Renal cortical epithelial cell (primary cell): ENCODE measurements at regions not wholly inside any gene's neighbourhood (a gene's known extent, or its start where the extent isn't known, plus 50 kb on each side); places are given as distances from the start of the nearest gene placed in this dataset.

Experiments
- DNase-seq: peaks from one replicate; pipeline ENCODE4 v3.0.0-alpha.2; 2011; ENCODE audit warnings: low read depth

DNA sequence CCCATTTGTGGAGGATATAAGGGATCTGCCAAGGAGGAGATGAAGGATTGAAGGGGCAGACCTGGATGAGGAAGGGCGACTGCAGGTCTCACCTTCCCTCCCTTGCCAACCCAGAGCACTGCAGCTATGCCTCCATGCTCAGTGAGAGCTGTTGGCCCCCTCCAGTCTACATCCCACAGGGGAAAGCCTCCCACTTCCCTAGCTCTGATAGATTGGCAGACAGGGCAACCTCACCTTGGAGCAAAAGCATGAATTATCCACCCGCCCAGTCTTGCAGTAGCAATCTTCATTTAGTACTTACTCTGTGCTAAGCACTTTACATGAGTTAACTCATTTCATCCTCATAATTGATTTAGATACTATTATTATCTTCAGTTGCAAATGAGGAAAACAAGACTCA lies 70.4 kb upstream of the SMNDC1 start:
- DNase-seq: no peak

DNA sequence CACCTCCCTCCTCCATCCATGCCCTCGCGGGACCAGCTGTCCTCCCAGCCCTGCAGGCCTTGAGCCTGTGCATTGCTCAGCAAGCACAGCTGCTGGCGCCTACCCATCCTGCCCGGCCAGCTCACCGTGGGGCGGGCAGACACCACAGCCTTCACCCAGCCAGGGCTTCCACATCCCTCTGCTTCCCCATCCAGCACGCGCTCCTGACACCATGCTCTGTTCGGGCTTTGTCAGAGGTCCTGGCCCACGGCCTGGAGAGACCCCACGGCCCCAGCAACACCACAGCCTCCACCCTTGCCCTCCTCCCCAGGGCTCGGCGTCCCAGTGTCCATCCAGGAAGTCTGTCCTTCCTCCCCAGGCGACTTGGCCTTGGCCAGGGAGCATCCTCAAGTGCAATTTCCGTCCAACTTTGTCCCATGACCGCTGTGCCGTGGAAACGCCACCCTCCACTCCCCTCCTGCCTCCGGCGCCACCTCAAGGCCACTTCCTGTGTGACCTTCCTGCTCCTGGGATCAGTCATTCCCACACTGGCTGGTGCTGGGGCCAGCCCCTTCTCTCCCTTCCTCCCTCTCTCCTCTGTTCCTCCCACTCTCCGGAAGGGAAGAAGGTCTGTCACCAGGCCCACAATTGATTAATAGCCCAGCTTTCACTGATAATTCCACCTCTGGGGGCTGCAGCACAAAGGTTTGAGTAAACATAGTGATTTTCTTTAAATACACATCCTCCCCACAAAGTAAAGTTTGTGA lies 71.5 kb upstream of the SMNDC1 start:
- no peak for DNase-seq

DNA sequence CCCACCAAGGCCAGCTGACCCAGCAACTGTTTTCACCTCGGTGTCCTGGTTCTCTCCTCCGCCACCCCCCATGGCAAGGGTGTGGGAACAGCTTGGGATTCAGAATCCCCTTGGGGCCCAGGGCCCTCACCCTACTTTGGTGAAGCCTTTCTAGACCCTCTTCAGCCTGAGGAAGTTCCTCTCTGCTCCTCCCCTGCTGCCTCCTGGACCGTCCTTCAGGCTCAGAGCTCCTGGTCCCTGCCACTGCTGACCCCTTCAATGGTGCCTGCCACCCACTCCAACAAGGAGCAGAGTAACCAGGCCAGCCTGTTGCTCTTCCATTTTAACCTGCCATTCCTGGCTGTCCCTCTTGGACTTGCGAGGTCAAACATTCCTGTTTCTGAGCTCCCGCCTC lies 72.0 kb upstream of the SMNDC1 start:
- no peak for DNase-seq

DNA sequence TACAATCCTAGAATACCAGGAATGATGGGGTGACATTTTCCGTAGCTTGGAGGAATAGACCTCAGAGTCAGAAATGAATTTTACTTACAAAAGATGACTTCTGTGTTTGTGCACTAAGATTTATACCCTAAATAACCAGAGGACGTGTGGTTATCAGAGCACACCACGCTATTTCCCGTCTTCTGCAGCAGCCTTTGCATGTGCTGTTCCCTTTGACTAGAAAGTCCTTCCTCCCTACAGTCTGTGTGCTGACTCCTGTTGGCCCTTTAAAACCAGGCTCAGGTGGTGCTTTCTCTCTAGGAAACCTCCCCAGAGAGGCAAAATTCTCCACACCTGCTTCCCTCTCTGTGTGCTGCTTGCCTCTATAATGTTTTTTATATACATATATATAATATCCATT lies 73.3 kb upstream of the SMNDC1 start:
- DNase-seq: no peak

DNA sequence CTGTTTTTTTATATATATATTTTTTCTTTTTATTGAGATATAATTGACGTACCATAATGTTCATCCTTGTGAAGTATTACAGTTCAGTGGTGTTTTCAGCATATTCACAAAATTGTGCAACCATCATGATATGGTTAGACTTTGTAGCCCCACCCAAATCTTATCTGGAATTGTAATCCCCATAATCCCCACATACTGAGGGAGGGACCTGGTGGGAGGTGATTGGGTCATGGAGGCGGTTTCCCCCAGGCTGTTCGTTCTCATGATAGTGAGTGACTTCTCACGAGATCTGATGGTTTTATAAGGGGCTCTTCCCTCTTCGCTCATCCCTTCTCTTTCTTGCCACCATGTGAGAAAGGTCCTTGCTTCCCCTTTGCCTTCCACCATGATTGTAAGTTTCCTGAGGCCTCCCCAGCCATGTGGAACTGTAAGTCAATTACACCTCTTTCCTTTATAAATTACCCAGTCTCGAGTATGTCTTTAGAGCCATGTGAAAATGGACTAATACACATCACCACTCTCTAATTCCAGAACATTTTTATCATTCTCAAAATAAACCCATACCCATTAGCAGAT lies 73.9 kb upstream of the SMNDC1 start:
- no peak for DNase-seq

DNA sequence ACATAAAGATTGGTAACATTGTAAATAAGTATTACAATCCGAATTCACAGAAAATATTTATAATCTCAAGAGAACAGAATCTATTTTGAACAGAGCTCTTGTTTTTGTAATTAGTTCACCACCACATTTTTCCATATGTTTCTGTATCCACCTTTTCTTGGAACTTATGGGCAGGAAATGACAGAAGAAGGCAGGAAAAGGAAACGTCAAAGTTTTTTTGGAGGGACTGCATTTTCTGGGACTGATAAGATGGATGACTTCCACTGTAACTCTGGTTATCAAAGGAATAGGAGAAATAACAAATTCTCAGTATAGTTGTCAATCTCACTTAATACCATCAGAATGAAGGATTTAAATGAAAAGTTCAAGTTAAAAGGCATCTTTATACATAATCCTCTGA lies 75.1 kb upstream of the SMNDC1 start:
- DNase-seq: no peak

DNA sequence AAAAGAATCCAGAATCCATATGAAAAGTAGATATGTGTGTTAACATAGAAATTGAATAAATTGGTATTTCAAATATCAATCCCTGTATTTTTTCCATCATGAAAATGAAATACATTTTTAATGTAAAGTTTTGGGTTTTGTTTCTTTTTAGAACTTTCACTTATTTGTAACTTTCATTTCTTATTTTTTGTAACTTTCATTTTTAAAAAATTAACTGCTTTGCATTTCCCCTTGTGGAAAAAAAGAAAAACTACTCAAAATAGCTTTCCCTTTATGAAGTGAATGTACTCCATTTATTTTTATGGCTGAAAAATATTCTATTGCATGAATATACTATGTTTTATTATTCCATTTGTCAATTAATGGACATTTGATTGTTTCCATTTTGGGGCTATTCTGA lies 75.6 kb upstream of the SMNDC1 start:
- no peak for DNase-seq

DNA sequence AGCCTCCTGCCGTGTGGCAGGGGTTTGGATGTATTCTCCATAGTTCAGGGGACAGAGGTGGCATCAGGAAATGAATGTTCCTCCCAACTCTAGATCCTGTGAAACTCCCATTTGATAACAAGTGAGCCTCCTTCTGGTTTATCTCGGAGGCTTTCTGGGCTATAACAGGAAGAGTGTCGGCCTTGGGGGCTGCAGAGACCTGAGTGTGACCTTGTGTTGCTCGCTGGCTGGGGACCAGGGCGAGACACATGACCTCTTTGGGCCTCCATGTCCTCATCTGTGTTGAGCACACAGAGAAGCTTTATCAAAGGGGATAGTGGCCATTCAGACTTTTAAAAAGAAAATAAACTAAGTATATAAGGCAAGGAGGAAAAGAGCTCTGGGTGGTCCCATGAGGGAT lies 78.0 kb upstream of the SMNDC1 start:
- no peak for DNase-seq

DNA sequence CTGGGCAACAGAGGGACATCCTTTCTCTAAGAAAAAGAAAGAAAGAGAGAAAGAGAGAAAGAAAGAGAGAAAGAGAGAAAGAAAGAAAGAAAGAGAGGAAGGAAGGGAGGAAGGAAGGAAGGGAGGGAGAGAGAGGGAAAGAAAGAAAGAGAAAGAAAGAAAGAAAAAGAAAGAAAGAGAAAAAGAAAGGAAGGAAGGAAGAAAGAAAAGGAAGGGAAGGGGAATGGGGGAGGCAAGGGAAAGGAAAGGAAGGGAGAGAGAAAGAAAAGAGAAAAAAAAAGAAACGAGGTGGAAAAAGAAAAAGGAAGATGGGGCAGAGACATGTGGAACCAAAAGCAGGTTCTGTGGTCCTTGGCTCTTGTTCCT lies 82.9 kb upstream of the SMNDC1 start:
- DNase-seq: no peak

DNA sequence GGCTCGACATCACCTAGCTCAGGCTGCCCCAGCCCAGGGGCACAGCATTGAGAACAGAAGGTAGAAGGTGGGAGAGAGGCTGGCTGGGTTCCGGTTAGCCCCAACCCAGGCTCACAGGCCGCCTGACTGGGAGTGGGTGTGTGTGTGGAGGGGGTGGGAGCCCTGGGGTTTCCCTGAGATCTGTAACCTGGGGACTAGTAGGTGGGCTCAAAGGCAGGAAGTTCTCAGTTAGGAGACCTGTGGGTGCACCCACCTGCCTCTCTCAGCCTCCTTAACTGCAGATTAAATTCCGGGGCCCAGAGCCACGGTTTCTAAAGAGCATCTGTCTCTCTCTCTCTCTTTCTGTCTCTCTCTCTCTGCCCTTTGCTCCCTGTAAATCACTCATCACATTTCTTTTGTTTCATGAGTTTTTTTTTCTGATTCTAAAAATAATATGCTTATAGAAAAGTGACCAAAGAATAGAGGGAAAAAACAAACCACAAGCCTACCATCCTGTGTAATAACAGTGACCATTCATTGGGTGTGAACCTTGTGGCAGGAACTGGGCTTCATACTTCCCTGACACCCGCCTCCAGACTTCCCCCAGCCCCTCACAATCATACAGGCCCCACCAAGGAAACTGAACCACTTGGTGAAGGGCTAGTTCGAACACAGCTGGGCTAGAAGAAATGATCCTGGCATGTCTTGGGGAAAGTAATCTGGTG lies 83.4 kb upstream of the SMNDC1 start:
- no peak for DNase-seq

DNA sequence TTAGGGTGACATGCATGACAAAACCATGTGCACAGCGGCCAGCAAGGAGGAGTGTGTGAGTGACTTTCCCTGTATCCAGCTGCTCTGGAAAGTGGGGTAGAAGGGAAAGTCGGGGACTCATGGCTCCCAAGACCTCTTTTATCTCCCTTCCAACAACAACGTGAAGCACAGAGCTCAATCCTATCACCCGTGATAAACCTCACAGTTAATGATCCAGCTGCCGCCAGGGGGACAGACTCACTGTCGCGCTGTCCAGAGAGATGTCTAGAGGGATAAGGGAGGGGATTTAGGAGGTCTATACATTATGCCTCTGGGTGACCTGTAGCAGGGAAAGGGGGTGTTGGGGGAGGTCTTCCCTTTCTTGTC lies 84.0 kb upstream of the SMNDC1 start:
- DNase-seq: no peak

DNA sequence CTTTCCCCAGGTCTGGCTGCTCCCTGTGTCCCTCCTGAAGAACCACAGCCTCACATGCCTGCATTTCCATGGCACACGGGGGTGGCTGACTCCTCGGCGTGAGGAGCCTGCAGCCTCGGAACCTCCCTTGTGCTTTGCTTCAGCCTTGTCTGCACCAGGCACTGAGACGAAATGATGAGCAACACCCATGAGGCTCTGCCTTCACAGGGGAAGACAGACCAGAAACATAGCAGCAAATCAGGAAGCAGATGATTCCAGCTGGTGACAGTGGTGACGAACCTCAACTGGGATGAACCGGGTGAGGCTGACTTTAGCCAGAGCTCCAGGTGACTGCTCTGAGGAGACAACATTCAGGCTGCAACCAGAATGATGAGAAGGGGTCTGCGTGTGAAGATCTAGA lies 84.5 kb upstream of the SMNDC1 start:
- DNase-seq: no peak

DNA sequence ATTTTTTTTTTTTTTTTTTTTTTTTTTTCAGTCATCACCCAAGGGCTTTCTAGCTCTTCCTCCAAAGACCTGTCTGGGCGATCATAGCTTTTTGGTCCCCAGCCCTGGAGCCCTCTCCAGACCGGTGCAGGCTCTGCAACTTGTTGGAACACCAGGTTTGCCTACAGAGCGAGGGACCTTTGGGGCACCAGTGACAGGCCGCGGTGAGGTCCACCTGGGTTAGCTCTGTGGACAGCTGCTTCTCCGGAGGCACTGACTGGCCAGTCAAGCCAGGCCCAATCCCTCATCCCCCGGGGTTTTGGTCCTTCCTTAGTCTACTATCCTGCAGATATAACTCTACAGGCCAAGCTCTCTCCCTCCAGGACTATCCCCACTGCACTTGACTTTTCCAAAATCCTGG lies 86.8 kb upstream of the SMNDC1 start:
- DNase-seq: no peak

DNA sequence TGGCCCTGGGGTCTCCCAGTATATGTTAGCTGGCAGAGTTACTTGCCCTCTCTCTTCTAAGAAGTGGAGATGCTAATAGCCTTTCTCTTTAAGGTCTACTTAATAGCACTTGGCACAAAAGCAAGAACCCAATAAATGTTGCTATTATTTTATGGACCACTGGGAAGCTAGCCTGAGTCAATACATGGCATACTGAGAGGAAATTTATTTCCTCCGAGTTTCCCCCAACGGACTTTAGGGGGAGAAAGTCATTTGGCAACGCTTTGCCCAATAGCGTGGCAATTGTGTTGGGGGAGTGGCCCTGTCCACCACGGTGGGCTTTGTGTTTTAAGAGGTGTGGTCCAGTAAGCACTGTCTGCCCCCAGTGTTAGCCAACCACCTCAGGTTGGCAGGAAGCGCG lies 87.4 kb upstream of the SMNDC1 start:
- no peak for DNase-seq

DNA sequence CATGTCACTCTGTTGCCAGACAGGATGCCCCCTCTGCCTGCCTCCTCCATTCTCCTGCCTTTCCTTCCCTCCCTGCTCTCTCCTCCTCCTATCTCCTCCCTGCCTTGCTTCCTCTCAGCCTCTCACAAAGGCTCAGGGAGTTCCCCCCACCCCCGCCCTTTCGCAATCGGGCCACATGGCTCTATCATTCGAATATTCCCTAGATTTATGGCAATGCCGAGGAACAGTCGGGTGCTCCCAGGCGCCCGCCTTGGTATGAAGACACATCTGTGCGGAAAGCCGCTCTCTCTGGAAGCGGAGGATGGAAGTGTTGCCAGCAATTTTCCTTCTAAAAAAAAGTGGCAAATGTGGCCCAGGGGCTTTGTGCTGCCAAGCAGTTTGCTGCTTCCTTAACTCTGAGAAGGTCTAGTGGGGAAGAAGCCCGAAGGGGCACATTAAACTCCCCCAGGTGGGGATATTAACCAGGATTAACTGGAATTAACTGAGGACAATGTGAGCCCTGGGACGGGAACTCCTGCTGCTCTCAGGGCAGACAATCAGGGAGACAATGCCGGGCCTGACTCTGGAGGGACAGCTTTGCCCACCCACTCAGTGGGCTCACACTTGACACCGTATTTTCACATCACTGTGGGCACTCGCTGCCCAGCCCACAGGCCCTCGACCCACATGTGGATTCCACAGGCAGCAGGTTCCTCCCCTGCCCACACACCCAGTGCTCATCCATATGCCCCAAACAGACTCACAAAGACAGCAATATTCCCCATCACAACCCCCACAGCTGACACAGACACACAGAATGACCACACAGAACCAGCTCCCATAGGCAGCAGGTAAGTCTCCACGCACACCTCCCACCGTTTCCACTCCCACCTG lies 88.4 kb upstream of the SMNDC1 start:
- peak; percentile 61 for DNase-seq

DNA sequence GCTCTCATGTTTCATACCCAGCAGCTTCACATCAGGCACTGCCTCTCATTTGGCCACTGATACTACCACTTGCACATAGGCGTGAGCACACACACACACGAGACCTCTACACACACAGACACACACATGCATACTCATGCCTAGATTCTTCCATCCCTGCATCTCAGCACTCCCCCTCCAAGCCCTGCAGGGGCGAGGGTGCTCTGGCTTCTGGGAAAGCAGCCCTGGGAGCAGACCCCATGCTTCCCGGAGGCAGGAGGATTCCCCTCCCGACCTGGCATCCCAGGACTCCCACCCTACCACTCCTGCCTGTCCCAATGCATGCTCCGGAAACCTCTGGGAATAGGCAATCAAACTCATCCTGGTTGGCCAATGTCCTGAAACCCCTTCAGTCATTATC lies 89.1 kb upstream of the SMNDC1 start:
- no peak for DNase-seq

DNA sequence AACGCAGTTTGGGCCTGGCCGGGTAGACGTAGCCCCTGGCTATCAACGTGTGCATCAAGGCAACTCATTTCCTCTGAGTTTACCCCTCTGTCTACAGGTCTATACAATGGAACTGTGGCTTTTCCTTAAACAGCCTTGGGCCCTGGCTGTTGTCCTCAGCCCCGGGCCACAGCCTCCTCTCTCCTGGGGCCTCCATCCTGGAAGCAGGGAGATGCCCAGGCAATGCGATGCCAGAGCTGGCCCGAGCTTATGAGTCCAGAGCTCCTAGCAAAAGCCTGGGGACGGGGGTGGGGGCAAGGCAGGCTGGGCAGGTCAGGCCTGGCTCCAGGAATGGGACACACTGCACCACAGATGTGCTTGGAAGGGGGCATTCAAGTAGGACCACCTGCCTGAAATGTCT lies 89.6 kb upstream of the SMNDC1 start:
- no peak for DNase-seq

DNA sequence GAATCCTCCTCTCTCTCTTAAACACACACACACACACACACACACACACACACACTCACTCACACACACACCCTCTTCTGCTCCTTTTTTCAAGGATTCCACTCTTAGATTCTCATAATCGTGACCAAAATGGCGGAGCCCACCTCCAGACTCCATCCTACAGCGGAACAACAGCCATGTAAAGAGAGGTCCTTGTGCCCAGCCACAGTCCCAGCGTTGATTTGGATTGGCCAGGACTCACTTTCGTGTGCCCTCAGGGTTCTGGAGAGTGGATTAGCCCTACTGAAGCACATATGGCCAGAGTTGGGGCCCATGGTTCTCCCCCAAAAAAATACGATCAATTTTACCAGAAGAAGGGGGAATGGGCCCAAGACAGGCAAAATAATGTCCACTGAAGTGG lies 90.2 kb upstream of the SMNDC1 start:
- DNase-seq: no peak

DNA sequence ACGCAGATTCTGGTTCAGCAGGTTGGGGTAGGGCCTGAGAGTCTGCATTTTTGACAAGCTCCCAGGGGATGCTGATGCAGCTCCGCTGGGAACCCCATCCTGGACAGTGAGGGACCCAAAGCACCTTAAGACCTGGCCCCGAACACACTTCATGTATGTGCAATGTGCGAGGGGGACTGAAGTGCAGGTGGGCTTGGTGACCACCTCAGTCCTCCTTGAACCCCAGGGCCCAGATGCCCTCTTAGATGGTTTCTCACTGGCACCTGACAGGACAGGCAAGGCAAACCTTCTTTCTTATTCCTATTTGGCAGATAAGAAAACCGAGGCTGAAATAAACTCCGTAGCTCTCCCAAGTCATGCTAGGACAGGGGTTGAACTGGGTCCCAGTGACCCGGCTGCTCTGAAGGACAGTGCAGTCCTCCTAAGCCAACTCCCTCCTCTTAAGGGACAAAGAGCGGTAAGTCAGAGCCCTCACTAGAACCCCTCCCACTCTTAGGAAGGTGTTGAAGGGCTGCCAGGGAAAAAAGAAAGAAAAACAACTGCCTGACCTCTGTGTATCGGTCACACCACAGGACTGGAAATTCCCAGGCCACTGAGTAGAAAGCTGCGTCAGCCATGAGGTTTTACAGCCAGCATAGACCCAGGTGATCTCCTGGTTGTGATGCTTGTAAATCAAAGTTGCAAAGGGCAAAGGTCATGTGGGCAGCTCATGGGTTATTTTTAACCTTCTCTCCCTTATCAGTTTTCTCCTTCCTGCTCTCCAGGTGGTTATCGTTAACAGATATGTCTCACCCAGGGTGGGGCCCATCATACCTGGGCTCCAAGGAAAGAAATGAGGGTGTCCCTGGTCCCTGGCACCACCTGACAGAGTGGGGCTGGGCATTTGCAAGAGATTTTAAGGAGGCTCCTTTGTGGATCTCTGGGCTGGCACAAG lies 90.9 kb upstream of the SMNDC1 start:
- peak; percentile 100 for DNase-seq

DNA sequence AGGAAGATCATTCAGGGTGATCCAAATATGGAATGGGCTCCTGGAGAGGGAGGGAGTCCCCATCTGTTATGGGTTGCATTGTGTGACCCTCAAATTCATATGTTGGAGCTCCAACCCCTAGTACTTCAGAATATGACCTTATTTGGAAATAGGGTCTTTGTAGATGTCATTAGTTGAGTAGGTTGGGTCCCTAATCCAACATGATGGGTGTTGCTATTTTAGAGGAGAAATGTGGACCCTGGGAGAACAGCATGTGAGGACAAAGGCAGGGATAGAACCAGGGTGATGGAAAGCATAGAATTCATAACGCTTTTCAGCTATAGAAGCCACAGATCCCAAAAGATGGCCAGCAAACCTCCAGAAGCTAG lies 91.5 kb upstream of the SMNDC1 start:
- DNase-seq: no peak

DNA sequence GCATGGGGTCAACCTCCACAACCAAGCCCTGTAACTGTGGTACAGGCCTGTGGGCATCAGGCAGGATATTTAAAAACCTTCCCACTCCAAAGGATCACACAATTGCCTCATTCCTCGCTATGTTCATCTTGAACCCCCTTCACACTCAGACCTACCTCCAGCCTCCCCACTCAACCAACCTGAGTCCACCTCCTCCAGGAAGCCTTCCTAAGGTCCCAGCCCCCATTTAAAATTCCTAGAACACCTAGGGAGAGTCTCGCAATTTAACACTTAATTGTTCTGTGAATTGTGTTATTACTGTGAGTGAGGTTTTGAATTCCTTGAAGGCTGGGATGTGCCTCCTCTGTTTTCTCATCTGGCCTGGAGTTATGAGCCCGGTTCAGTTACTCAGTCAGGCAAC lies 93.1 kb upstream of the SMNDC1 start:
- DNase-seq: peak; percentile 39
